Thyroid gland (tissue), 4 donors: ENCODE measurements at regions not wholly inside any gene's neighbourhood (a gene's known extent, or its start where the extent isn't known, plus 50 kb on each side); places are given as distances from the start of the nearest gene placed in this dataset.

ENCODE experiments used
- POLR2A ChIP-seq, 2 donors: fragments of 450-650 bp; IDR thresholded peaks; one replicate each; pipeline ENCODE4 v1.6.1; 2017; ENCODE audit warnings: antibody characterized with exemption in 2 of 2, mild to moderate bottlenecking in 2 of 2, moderate library complexity in 1 of 2
- TF ChIP-seq, protein P1 (sequence below), 6 experiments: fragments of 200-600 bp in 3 of 6; fragments of 450-650 bp in 3 of 6; sonication (generic) in 3 of 6; IDR thresholded peaks; one replicate each; pipeline ENCODE4 v1.5.1; 2016 to 2019; ENCODE audit warnings: antibody characterized with exemption in 6 of 6, mild to moderate bottlenecking in 2 of 6, inconsistent platforms in 1 of 6, moderate library complexity in 1 of 6

DNA sequence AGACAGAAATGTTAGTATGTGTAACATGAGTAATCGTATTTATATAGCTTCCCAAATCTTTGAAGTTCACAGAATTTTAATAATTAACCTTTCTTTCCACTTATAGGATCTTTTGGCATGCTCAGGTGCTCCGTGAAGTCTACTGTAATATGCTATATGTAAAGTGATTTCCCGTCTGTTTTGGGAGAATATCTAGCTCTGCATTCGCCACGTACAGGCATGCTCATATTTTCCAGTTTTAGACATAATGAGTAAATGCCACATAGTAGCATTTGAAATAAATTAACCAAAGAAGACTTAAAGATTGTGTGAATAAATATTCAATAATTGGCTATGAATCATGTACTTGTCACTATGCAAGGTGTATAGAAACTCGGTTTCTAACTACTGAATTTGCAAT lies 189.0 kb upstream of the CSNK1A1L start:
- TF ChIP-seq, protein P1, sequence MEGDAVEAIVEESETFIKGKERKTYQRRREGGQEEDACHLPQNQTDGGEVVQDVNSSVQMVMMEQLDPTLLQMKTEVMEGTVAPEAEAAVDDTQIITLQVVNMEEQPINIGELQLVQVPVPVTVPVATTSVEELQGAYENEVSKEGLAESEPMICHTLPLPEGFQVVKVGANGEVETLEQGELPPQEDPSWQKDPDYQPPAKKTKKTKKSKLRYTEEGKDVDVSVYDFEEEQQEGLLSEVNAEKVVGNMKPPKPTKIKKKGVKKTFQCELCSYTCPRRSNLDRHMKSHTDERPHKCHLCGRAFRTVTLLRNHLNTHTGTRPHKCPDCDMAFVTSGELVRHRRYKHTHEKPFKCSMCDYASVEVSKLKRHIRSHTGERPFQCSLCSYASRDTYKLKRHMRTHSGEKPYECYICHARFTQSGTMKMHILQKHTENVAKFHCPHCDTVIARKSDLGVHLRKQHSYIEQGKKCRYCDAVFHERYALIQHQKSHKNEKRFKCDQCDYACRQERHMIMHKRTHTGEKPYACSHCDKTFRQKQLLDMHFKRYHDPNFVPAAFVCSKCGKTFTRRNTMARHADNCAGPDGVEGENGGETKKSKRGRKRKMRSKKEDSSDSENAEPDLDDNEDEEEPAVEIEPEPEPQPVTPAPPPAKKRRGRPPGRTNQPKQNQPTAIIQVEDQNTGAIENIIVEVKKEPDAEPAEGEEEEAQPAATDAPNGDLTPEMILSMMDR (IDR thresholded peaks at IDR 0.05), result no peak
- no peak for TF ChIP-seq POLR2A (IDR thresholded peaks at IDR 0.05)
